Cardiac muscle cell (in vitro differentiated cells and primary cell): ENCODE measurements at regions not wholly inside any gene's neighbourhood (a gene's known extent, or its start where the extent isn't known, plus 50 kb on each side); places are given as distances from the start of the nearest gene placed in this dataset.

Experiments
- DNase-seq, 2 donors: peaks; one replicate each; pipeline versions ENCODE4 v3.0.0 to v3.0.0-alpha.2; 2010 to 2017; ENCODE audit warnings: low read depth in 1 of 2, low spot score in 1 of 2
- H3K27ac ChIP-seq: fragments of 200-600 bp; sonication (generic); 2 replicates; pipeline ENCODE4 v1.5.1; 2016
- H3K27me3 ChIP-seq: fragments of 200-600 bp; sonication (generic); 2 replicates; pipeline ENCODE4 v1.6.0; 2016; ENCODE audit warnings: control low read depth
- H3K36me3 ChIP-seq: fragments of 200-600 bp; sonication (generic); 2 replicates; pipeline ENCODE4 v1.5.1; 2016; ENCODE audit warnings: control low read depth
- H3K4me1 ChIP-seq: fragments of 200-600 bp; sonication (generic); 2 replicates; pipeline ENCODE4 v1.8.1; 2017; ENCODE audit warnings: low read depth, mild to moderate bottlenecking, mixed run types
- H3K4me3 ChIP-seq: fragments of 200-600 bp; sonication (generic); 2 replicates; pipeline ENCODE4 v1.5.1; 2016; ENCODE audit warnings: mild to moderate bottlenecking
- H3K9me3 ChIP-seq: fragments of 200-600 bp; sonication (generic); 2 replicates; pipeline ENCODE4 v1.5.1; 2017; ENCODE audit warnings: low read depth, mild to moderate bottlenecking, control low read depth
- TF ChIP-seq, protein P1 (sequence below): IDR thresholded peaks from 2 replicates; pipeline ENCODE4 v1.5.1; 2012; ENCODE audit warnings: low read depth, mild to moderate bottlenecking, low read length

DNA sequence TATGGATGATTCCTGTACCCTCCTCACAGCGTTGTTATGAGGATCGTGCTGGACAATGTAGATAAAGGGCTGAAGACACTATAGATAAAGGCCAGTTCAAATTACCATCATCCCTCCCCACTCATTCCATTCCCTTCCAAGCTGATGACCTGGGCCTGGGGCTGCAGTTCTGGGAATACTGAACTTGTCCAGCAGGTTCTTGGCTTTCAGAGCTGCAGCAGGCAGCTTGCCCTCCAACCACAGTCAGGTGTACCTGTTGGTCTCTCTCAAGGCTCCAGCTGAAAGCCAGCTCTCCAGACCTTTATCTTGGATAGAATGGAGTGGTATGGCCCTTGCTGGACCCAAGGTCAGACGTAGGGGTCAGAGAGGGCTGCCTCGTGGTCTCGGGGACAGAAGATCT, 92.5 kb downstream of the PCDH1 start:
- Histone ChIP-seq H3K9me3 (no peaks in the 10 kb centered on the region), H3K27ac (no peak overlapping the region), H3K4me3 (no peak overlapping the region), H3K4me1 (no peaks in the 10 kb centered on the region), H3K27me3 (peaks cover 8% of the 10 kb centered on the region), H3K36me3 (no peaks in the 10 kb centered on the region)
- TF ChIP-seq, protein P1, sequence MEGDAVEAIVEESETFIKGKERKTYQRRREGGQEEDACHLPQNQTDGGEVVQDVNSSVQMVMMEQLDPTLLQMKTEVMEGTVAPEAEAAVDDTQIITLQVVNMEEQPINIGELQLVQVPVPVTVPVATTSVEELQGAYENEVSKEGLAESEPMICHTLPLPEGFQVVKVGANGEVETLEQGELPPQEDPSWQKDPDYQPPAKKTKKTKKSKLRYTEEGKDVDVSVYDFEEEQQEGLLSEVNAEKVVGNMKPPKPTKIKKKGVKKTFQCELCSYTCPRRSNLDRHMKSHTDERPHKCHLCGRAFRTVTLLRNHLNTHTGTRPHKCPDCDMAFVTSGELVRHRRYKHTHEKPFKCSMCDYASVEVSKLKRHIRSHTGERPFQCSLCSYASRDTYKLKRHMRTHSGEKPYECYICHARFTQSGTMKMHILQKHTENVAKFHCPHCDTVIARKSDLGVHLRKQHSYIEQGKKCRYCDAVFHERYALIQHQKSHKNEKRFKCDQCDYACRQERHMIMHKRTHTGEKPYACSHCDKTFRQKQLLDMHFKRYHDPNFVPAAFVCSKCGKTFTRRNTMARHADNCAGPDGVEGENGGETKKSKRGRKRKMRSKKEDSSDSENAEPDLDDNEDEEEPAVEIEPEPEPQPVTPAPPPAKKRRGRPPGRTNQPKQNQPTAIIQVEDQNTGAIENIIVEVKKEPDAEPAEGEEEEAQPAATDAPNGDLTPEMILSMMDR, result no peak
- no peak for DNase-seq

DNA sequence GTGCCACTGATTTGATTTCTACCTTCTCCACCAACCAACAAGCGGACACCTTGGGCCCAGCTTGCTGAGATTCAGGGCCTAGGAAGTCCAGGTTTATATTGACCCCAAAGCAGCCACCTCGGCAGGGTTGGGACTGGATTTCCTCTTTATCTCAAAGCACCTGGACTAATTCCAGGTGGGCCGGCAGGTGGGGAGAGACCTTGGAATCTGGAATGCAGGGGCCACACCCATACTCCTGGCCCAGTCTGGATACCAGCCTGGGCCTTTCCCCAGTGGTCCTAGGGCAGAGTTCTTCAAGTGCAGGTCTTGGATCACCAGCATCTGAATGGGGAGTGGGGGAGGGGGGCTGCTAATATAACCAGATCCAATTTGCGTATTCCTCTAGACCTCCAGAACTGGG, 93.1 kb downstream of the PCDH1 start:
- TF ChIP-seq, protein P1, result no peak
- Histone ChIP-seq H3K4me3 (no peak overlapping the region), H3K27me3 (peaks cover 8% of the 10 kb centered on the region), H3K4me1 (no peaks in the 10 kb centered on the region), H3K36me3 (no peaks in the 10 kb centered on the region), H3K27ac (no peak overlapping the region), H3K9me3 (no peaks in the 10 kb centered on the region)
- no peak for DNase-seq

DNA sequence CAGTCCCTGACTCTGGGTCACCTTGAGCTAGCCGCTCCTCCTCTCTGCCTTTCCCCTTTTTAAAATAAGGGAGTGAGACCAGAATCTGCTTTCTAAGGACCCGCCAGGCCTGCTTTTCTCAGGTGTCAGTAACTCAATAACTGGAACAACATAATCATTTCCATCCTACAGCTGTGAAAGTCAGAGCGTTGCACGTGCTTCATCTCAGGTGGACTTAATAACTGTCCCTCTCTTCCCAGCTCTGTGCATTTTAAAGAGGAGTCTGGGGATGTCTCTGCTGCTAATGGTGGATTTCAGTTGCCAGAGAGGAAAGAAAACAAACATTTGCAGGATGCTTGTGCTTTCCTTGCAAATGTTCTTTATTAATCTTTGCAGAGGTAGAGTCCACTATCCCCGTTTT, 93.7 kb downstream of the PCDH1 start:
- H3K27me3 ChIP-seq, result peaks cover 8% of the 10 kb centered on the region
- no peaks in the 10 kb centered on the region for H3K4me1 ChIP-seq
- H3K27ac ChIP-seq, result no peak overlapping the region
- TF ChIP-seq, protein P1, result no peak
- no peak for DNase-seq
- no peak overlapping the region for H3K4me3 ChIP-seq
- no peaks in the 10 kb centered on the region for H3K9me3 ChIP-seq
- H3K36me3 ChIP-seq, result no peaks in the 10 kb centered on the region

DNA sequence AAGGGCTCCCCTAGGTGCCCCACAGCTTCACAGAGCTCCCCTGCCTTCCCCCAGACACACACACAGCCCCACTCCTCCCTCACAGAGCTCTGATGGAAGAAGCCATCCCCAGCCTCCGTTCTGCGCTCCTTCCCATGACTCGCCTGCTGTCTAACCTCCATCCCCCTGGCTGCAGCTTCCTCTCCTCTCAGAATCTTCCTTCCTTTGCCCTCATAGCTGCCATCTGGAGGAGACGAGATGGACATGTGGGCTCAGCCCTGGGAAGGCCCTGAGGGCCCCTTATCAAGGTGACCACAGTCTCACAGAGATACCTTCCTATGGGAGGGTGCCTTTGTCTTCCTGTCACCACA, 94.3 kb downstream of the PCDH1 start:
- H3K4me1 ChIP-seq, result no peaks in the 10 kb centered on the region
- DNase-seq, result no peak
- no peak overlapping the region for H3K27ac ChIP-seq

DNA sequence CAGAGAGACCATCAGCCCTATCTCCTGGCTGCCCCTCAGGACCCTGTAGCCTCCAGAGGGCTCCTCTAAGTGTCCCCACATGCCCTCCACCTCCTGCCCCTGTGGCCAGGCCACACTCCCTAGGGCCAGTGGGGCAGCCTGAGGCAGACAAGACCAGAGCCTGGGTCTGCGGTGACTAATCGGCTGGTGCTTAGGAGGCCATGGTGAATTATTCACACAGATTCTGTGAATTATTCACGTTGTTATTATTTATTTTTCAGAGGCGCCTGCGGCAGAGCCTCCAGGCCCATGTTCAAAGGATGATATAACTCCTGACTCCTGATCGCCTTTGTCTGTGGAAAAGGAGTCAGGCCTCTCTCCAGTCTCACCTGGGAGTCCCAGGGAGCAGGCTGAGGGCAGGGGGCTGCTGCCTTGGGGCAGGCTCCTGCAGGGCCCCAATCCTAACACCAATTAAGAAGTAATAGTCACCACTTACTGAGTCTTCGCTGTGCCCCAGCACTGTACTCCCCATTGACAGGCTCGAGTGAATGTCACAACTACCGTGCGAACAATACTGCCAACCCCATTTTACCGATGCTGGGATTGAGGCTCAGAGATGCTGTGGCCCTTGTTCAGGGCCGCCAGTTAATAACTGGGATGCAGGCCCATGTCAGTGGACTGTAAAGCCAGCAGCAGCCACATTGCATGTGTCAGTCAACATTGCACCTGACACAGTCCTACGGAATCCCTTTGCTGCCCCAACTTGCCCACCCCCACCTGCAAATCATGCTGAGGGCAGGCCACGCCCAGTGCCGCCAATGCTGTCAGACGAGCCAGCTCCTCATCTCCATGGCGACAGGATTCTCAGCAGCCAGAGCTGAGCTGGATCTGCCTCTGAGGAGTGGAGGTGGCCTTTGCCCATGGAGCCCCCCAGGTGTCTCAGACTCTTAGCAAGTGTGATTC, 94.9 kb downstream of the PCDH1 start:
- no peak overlapping the region for H3K4me3 ChIP-seq
- H3K36me3 ChIP-seq, result no peaks in the 10 kb centered on the region
- no peak overlapping the region for H3K27ac ChIP-seq
- H3K27me3 ChIP-seq, result peaks cover 3% of the 10 kb centered on the region
- DNase-seq, result no peak
- TF ChIP-seq, protein P1, result no peak
- H3K9me3 ChIP-seq, result no peaks in the 10 kb centered on the region
- no peaks in the 10 kb centered on the region for H3K4me1 ChIP-seq

More for the DNA sequence above, 94.3 kb downstream of the PCDH1 start:
- Histone ChIP-seq H3K36me3 (no peaks in the 10 kb centered on the region), H3K4me3 (no peak overlapping the region), H3K27me3 (peaks cover 8% of the 10 kb centered on the region), H3K9me3 (no peaks in the 10 kb centered on the region)
- TF ChIP-seq, protein P1, result no peak
